GM12891 (cell line): ENCODE measurements at regions not wholly inside any gene's neighbourhood (a gene's known extent, or its start where the extent isn't known, plus 50 kb on each side); places are given as distances from the start of the nearest gene placed in this dataset.
"Not testable (repeated sequence)": the region's sequence is repeated elsewhere in the genome, so short reads cannot be mapped to it uniquely, and the experiment has no call there.

Source experiments
- DNase-seq: peaks from one replicate; pipeline ENCODE4 v3.0.0; 2011; ENCODE audit warnings: low spot score; ENCODE audit not compliant: insufficient read length
- FAIRE-seq: peaks from 2 replicates; lab custom pipeline; 2011; peaks lifted over from hg19 to GRCh38; lab: Jason Lieb, UNC
- PAX5 ChIP-seq: IDR thresholded peaks from 2 replicates; pipeline ENCODE4 v1.6.1; 2011; ENCODE audit warnings: low read length, moderate library complexity, mild to moderate bottlenecking; ENCODE audit not compliant: insufficient read depth, severe bottlenecking
- POLR2A ChIP-seq: IDR thresholded peaks from 2 replicates; pipeline ENCODE4 v1.6.1; 2011; ENCODE audit warnings: low read depth, low read length, control low read depth
- POLR2AphosphoS5 ChIP-seq: IDR thresholded peaks from 2 replicates; pipeline ENCODE4 v1.6.1; 2011; ENCODE audit warnings: low read depth, low read length, control low read depth
- POU2F2 ChIP-seq: IDR thresholded peaks from 2 replicates; pipeline ENCODE4 v1.6.1; 2011; ENCODE audit warnings: low read depth, mild to moderate bottlenecking, control low read depth, low read length, moderate library complexity
- SPI1 ChIP-seq: IDR thresholded peaks from 2 replicates; pipeline ENCODE4 v1.6.1; 2011; ENCODE audit warnings: low read depth, low read length, control low read depth
- TAF1 ChIP-seq: IDR thresholded peaks from 2 replicates; pipeline ENCODE4 v1.6.1; 2011; ENCODE audit warnings: low read depth, low read length, control low read depth

GRCh38 chr6:115078555-115078954 is 735.7 kb upstream of the HS3ST5 start:
- TF ChIP-seq POLR2AphosphoS5: no peak
- TF ChIP-seq POLR2A: no peak
- no peak for TF ChIP-seq PAX5
- no peak for TF ChIP-seq POU2F2
- FAIRE-seq: no peak

GRCh38 chr6:115071962-115072361 is 729.1 kb upstream of the HS3ST5 start:
- DNase-seq: no peak
- no peak for FAIRE-seq
- TF ChIP-seq POU2F2 (no peak), TAF1 (no peak)

More at GRCh38 chr6:115078555-115078954, 735.7 kb upstream of the HS3ST5 start:
- no peak for DNase-seq

GRCh38 chr6:115067690-115068447 is 725.0 kb upstream of the HS3ST5 start:
- DNase-seq: no peak
- TF ChIP-seq POLR2AphosphoS5: no peak
- no peak for FAIRE-seq

GRCh38 chr6:115064680-115065079 is 721.9 kb upstream of the HS3ST5 start:
- no peak for FAIRE-seq
- DNase-seq: no peak
- TF ChIP-seq PAX5 (no peak), SPI1 (no peak), POU2F2 (no peak), POLR2A (no peak), POLR2AphosphoS5 (no peak), TAF1 (no peak)

- FAIRE-seq (no peak), DNase-seq (no peak)
- TF ChIP-seq POLR2AphosphoS5: no peak
- TF ChIP-seq PAX5: no peak
- no peak for TF ChIP-seq TAF1
- TF ChIP-seq SPI1: no peak
- TF ChIP-seq POLR2A: no peak
- TF ChIP-seq POU2F2: no peak
These were observed 717.8 kb upstream of the HS3ST5 start for GRCh38 chr6:115060581-115060980.

GRCh38 chr6:115058414-115059211 is 715.8 kb upstream of the HS3ST5 start:
- no peak for DNase-seq
- TF ChIP-seq SPI1 (peak; percentile 57), TAF1 (no peak)
- peak; percentile 71 for FAIRE-seq

- DNase-seq (no peak), FAIRE-seq (no peak)
- TF ChIP-seq POU2F2: no peak
- TF ChIP-seq POLR2AphosphoS5: no peak
- TF ChIP-seq TAF1: no peak
- no peak for TF ChIP-seq PAX5
- TF ChIP-seq SPI1: no peak
- no peak for TF ChIP-seq POLR2A
These were observed 712.8 kb upstream of the HS3ST5 start for GRCh38 chr6:115055579-115055978.

- FAIRE-seq: not testable (repeated sequence)
These were observed 711.4 kb upstream of the HS3ST5 start for GRCh38 chr6:115054242-115054641.

GRCh38 chr6:115053169-115053860 is 710.5 kb upstream of the HS3ST5 start:
- DNase-seq (no peak), FAIRE-seq (no peak)
- TF ChIP-seq TAF1: no peak
- no peak for TF ChIP-seq POLR2A

More at GRCh38 chr6:115054242-115054641, 711.4 kb upstream of the HS3ST5 start:
- DNase-seq: not testable (repeated sequence)

- FAIRE-seq: no peak
- no peak for DNase-seq
- TF ChIP-seq TAF1 (no peak), POLR2AphosphoS5 (no peak), SPI1 (no peak)
These were observed 673.8 kb upstream of the HS3ST5 start for GRCh38 chr6:115016593-115016992.

GRCh38 chr6:115004982-115005381 is 662.2 kb upstream of the HS3ST5 start:
- FAIRE-seq: no peak

More at GRCh38 chr6:115004982-115005381, 662.2 kb upstream of the HS3ST5 start:
- no peak for TF ChIP-seq SPI1
- no peak for TF ChIP-seq POLR2AphosphoS5
- no peak for TF ChIP-seq POU2F2
- DNase-seq: no peak
